GM12878 (cell line): ENCODE measurements at regions not wholly inside any gene's neighbourhood (a gene's known extent, or its start where the extent isn't known, plus 50 kb on each side); places are given as distances from the start of the nearest gene placed in this dataset.

Source experiments
- HDAC2 ChIP-seq: fragments of 200-600 bp; sonication (generic); IDR thresholded peaks from 2 replicates; pipeline ENCODE4 v1.6.1; 2017
- JUND ChIP-seq: IDR thresholded peaks from 2 replicates; pipeline ENCODE4 v1.6.1; 2012; ENCODE audit warnings: low read depth, mild to moderate bottlenecking, low read length, improper control_type of control experiment, moderate library complexity
- NFYB ChIP-seq: IDR thresholded peaks from 2 replicates; pipeline ENCODE4 v1.6.1; 2011; ENCODE audit warnings: low read depth, mild to moderate bottlenecking, low read length, improper control_type of control experiment, moderate library complexity; ENCODE audit not compliant: insufficient read depth
- TF ChIP-seq, protein P1 (sequence below), 3 experiments: IDR thresholded peaks in 2 of 3; conservative IDR thresholded peaks in 1 of 3; 2 replicates each; pipeline ENCODE4 v1.5.1; 2011; ENCODE audit warnings: low read depth in 3 of 3, low read length in 3 of 3, mild to moderate bottlenecking in 3 of 3, control low read depth in 2 of 3, moderate library complexity in 2 of 3, inconsistent platforms in 1 of 3, mixed read lengths in 1 of 3; ENCODE audit not compliant: control insufficient read depth in 2 of 3, insufficient read depth in 1 of 3; ENCODE audit errors: extremely low read depth in 1 of 3

DNA sequence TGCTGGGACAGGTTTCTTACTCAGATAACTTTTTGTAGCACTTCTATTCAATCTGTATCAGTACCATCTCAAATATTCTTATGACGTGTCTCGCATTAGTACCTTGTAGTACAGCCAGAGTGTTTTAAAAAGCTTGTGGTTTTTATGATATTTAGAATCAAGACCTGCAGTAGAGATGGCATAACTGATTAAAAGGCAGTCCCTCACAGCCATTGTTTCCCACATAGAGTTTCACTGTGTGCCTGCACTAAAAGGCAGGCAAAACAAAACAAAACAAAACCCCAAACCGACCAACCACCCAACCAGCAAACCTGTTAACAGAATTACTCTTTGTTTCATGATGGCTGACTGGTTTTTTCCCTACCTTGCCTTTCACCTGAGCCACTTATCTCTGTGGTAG, 221.3 kb upstream of the DGKB start:
- TF ChIP-seq, protein P1, sequence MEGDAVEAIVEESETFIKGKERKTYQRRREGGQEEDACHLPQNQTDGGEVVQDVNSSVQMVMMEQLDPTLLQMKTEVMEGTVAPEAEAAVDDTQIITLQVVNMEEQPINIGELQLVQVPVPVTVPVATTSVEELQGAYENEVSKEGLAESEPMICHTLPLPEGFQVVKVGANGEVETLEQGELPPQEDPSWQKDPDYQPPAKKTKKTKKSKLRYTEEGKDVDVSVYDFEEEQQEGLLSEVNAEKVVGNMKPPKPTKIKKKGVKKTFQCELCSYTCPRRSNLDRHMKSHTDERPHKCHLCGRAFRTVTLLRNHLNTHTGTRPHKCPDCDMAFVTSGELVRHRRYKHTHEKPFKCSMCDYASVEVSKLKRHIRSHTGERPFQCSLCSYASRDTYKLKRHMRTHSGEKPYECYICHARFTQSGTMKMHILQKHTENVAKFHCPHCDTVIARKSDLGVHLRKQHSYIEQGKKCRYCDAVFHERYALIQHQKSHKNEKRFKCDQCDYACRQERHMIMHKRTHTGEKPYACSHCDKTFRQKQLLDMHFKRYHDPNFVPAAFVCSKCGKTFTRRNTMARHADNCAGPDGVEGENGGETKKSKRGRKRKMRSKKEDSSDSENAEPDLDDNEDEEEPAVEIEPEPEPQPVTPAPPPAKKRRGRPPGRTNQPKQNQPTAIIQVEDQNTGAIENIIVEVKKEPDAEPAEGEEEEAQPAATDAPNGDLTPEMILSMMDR (IDR thresholded peaks at IDR 0.05 in 2 of 3, conservative IDR thresholded peaks at IDR 0.05 in 1 of 3; ENCODE audit: control insufficient read depth in 2 of 3, extremely low read depth in 1 of 3, insufficient read depth in 1 of 3, low read depth in 3 of 3, low read length in 3 of 3), result no peak
- TF ChIP-seq JUND (no peak), NFYB (no peak), HDAC2 (no peak)
